AG04449 (cell line): ENCODE measurements at regions not wholly inside any gene's neighbourhood (a gene's known extent, or its start where the extent isn't known, plus 50 kb on each side); places are given as distances from the start of the nearest gene placed in this dataset.

Source experiments
- CTCF ChIA-PET: fragments of 350-600 bp; formaldehyde crosslinking; extraction: SDS; loops from one replicate; lab custom pipeline; 2021; ENCODE audit warnings: antibody characterized with exemption; lab: Yijun Ruan, JAX
- POLR2A ChIA-PET: fragments of 400-600, 350-600 bp; formaldehyde crosslinking; extraction: SDS; loops from one replicate; lab custom pipeline; 2020; ENCODE audit warnings: antibody characterized with exemption, inconsistent platforms; lab: Yijun Ruan, JAX
- DNase-seq: peaks from one replicate; pipeline ENCODE4 v3.0.0-alpha.2; 2010; ENCODE audit warnings: low read depth, low spot score
- H3K4me3 ChIP-seq: 2 replicates; pipeline ENCODE4 v1.5.1; 2011; ENCODE audit warnings: low read depth, mild to moderate bottlenecking, control low read depth, low read length
- TF ChIP-seq, protein P1 (sequence below): IDR thresholded peaks from one replicate; pipeline ENCODE4 v1.5.1; 2011; ENCODE audit warnings: mild to moderate bottlenecking, moderate library complexity, low read length, control low read depth, inconsistent platforms; ENCODE audit not compliant: insufficient read depth; ENCODE audit errors: missing control alignments

GRCh38 chr12:74454109-74454508 lies 83.5 kb upstream of the ATXN7L3B start:
- H3K4me3 ChIP-seq, result no peak overlapping the region
- no peak for DNase-seq
- TF ChIP-seq, protein P1, sequence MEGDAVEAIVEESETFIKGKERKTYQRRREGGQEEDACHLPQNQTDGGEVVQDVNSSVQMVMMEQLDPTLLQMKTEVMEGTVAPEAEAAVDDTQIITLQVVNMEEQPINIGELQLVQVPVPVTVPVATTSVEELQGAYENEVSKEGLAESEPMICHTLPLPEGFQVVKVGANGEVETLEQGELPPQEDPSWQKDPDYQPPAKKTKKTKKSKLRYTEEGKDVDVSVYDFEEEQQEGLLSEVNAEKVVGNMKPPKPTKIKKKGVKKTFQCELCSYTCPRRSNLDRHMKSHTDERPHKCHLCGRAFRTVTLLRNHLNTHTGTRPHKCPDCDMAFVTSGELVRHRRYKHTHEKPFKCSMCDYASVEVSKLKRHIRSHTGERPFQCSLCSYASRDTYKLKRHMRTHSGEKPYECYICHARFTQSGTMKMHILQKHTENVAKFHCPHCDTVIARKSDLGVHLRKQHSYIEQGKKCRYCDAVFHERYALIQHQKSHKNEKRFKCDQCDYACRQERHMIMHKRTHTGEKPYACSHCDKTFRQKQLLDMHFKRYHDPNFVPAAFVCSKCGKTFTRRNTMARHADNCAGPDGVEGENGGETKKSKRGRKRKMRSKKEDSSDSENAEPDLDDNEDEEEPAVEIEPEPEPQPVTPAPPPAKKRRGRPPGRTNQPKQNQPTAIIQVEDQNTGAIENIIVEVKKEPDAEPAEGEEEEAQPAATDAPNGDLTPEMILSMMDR, result no peak
- CTCF ChIA-PET, result no interaction called here
- POLR2A ChIA-PET, result no interaction called here

GRCh38 chr12:74455429-74455828 lies 82.2 kb upstream of the ATXN7L3B start:
- CTCF ChIA-PET, result no interaction called here
- POLR2A ChIA-PET, result no interaction called here
- DNase-seq, result no peak

GRCh38 chr12:74456431-74456830 lies 81.2 kb upstream of the ATXN7L3B start:
- H3K4me3 ChIP-seq, result no peak overlapping the region
- CTCF ChIA-PET, result no interaction called here
- TF ChIP-seq, protein P1, result no peak
- DNase-seq, result no peak
- POLR2A ChIA-PET, result no interaction called here

More at GRCh38 chr12:74455429-74455828, 82.2 kb upstream of the ATXN7L3B start:
- no peak overlapping the region for H3K4me3 ChIP-seq
- TF ChIP-seq, protein P1, result no peak

DNA sequence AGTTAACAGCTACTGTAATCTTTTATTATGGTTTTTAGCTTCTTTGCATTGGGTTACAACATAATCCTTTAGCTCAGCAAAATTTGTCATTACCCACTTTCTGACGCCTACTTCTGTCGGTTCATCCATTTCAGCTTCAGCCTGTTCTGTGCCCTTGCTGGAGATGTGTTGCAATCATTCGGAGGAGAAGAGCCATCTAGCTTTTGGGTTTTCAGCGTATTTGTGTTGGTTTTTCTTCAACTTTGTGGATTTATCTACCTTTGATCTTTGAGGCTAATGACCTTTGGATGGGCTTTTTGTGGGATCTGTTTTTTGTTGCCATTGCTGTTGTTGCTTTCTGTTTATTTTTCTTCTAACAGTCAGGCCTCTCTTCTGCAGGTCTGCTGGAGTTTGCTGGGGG lies 69.2 kb upstream of the ATXN7L3B start:
- no peak overlapping the region for H3K4me3 ChIP-seq
- ChIA-PET POLR2A (no interaction called here), CTCF (no interaction called here)
- no peak for DNase-seq
- TF ChIP-seq, protein P1, result no peak

DNA sequence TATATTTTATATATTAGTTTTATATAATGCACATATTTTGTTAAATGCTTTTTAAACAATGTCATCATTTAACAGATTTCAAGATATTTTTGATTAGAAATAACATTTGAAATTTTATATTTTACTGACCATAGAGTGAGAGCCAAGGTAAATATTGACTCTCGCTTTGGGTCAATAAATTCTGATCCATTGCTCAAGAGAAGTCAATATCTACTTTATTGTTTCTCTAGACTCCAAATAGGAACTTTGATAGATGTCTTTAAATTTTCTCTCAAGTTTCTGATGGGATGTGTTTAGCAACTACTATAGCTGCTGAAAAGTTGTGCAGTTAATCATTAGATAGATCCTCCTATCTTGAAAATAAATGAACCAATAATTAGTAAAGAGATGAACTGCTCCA lies 61.4 kb upstream of the ATXN7L3B start:
- POLR2A ChIA-PET, result no interaction called here
- H3K4me3 ChIP-seq, result no peak overlapping the region
- TF ChIP-seq, protein P1, result no peak
- DNase-seq, result no peak
- CTCF ChIA-PET, result no interaction called here

GRCh38 chr12:74481078-74481477 lies 56.6 kb upstream of the ATXN7L3B start:
- CTCF ChIA-PET, result no interaction called here
- H3K4me3 ChIP-seq, result no peak overlapping the region
- POLR2A ChIA-PET, result no interaction called here
- TF ChIP-seq, protein P1, result no peak
- no peak for DNase-seq
